Limb (tissue), 2 donors: ENCODE measurements at regions not wholly inside any gene's neighbourhood (a gene's known extent, or its start where the extent isn't known, plus 50 kb on each side); places are given as distances from the start of the nearest gene placed in this dataset.

Source experiments
- DNase-seq, 2 donors: peaks; one replicate each; pipeline ENCODE4 v3.0.0-alpha.2; 2016; ENCODE audit errors: extremely low spot score in 2 of 2

DNA sequence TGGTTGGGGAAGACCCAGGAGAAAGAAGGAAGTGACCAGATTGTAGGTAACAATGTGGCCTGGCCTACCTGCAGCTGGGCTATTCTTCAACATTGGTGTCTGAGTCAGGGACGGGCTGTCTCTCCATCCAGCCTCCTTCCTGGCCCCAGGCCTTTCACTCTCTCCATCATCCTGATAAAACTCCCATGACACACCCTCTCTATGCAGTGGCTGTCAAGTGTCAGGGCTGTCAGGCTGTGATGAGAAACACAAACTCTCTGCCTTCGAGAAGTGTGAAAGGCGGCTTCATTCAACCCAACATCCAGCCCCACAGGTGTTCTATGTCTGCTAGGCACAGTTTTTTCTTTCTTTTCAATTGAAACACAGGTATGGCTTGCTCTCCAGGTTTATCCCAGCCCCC is 153.3 kb upstream of the VSTM2B start:
- peak in 1 of 2 donors; percentile 9 for DNase-seq

DNA sequence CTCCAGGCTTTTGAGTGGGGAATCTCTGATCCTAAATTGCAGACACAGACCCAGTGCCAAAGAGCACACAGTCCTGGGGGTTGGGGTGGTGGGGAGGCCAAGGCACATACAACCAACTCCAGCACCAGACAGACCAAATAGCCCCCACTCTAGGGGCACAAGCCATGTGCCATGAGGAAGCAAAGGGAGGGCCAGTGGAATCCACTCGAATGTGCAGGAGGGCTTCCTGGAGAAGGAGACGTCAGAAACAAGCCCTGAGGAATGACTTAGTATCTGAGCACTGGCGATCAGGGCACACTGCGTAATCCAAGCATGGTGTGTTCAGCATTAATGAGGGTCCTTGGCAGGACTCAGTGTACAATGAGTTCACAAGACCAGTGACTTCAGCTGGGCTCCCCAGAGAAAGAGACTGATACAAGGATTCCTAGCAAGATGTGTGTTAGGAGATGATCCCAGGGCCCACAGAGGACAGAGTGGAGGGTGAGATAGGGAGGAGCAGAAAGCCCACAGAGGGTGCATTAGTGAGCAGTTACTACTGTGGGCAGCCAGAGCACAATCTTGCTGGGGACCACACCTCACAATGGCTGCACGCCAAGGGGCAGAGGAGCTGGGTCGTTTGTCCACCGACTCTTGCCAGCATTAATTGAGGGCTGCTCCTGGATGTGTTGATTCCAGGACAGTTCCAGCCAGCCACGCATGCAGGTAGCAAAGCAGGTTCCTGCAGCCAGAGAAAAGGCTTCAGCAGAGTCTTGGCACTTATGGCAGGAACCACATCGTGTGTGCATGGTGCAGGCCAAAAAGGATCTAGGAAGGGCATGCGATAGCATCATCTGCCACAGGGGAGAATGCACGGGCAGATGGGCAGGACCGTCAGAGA is 152.6 kb upstream of the VSTM2B start:
- peak in 1 of 2 donors; percentile 10 for DNase-seq

DNA sequence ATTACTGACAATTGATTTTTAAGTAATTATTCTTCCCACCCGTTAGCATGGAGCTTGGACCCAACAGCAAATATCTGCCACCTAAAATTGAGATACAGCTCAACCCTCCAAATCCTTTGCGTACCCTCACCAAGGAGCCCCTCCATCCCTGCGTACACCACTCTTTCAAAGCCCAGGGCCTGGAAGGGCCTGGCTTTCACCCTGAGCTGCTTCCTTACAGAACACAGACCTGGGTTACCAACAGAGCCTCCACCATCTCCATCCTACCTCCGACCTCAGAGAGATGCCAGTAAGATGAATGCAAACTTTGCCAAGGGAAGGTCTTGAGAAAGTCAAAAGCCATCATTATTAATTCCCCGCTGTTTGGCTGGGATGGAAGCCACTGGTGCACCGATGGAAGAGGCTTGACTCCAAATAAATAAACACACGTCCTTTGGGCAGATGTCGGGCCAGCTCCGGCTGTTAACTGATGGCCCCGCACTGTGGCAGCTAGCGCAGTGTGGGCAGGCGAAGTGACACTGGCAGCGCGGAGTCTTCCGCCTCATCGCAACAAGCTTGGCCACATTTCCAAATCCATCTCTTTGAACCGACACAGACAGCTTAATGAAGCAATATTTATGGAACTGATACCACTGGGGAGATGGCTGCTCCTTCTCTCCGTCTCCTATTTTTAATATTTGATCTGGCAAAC is 150.2 kb upstream of the VSTM2B start:
- DNase-seq, result peak in 1 of 2 donors; percentile 14

DNA sequence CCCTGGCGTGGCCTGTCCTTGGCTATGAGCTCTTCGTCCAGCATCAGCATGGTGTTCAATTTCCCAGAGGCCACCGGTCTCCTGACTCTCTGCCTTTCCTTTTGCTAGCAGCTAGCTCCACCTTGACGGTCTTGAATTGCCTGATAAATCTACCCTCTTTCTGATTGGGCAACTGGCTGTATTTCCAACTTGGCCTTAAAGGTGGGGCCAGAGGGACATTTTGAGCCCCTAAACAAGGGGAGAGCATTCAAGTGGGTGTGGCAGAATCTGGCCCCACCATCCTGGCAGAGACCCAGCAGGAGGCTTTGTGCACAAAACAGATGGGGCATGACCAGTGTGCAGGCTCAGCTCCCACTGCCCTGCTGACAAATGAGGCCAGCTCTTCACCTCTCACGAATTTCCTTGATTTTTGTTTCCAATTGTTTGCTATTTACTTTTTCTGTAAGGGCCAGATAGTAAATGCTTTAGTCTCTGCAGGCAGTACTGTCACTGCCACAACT is 148.9 kb upstream of the VSTM2B start:
- DNase-seq, result peak in 1 of 2 donors; percentile 27

DNA sequence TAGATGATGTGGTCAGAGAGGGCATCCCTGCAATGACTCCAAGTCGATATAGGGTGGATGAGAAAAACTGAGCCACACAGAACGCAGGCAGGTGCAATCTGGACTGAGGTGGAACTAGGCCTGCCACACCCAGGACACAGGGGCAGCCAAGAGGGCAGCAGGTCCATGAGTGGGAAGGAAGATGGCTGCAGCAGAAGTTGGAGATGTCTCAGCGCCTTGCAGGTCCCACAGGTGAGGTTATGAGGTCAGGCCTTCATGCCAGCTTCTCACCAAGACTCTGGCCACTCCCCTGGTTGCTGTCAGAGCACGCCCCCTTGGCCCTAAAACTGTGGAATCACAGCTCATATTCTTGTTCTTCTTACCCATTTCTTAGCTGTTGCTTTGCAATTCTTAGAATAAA is 147.7 kb upstream of the VSTM2B start:
- DNase-seq, result no peak

DNA sequence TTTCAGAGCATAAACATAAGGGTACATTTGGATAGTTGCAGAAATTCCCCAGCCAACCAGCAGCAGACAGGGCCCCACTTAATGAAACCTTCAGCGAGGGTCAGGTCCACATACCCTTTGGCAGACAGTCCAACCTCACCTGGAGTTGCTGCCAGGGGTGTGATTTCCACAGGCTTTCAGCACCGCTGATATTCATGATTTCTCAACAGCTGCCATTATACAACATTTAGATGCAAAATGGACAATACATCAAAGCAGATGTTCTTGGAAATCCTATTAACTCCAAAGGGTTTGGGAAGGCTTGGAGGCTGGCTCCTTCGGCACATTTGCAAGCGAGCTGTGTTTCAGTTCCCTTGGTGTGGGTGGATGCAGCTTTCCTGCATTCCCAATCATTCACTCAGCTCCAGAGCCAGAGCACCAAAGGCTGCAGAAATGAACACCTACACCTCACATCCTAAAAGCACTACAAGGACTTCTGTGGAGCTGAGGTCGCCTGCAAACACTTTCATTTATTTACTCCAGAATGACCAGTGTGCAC is 147.2 kb upstream of the VSTM2B start:
- DNase-seq, result peak in 1 of 2 donors; percentile 7

DNA sequence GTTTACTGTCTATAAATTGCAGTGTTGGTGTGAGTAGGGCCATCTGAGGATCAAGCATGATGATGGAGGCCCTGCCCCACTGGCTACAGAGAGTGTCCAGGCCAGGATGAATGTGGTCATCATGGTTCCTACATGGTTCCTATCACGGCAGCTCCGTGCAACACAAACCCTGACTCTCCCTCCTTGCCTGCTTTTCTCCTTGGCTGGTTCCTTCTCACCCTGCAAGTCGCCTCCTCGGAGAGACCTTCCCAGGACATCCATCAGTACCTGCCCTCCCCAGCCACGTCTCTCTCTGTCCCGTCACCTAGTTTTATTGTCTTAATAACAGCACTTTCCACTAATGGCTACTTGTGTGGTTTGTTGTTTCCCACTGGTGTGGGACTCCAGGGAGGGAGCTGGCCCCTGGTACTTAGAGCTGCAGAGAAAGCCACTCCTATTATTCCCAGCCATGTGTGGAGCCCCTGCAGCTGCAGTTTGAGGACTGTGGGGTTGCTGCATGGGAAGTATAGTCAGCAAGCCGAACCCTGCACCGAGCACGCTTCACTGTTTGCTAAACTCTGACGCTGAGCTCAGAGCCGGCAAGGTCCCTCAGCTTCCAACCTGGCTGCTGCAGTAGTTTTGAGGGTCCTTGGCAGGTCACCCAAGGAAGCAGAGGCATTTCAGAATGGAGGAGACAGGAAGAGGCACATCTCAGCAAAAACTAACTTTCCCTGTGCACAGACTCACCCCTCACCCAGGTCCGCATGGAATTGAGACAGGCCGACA is 146.4 kb upstream of the VSTM2B start:
- DNase-seq, result peak in 1 of 2 donors; percentile 26

DNA sequence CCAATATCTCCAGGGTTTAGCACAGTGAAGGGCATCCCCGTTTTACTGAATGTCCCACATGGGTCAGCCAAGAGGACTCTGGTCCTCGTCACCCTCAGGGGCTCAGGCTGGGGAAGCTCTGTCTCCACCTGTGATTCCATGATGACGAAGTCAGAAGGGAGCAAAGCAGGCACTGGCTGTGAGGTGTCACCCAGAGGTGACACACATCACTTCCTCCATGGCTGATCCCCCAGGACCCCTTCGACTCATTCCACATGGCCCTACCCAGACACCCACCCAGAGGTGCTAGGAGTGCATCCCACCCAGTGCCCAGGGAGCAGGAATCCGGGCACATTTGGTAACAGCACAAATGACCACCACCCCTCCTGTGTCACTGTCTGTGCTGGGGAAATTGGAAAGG is 145.2 kb upstream of the VSTM2B start:
- DNase-seq, result peak in 1 of 2 donors; percentile 12

DNA sequence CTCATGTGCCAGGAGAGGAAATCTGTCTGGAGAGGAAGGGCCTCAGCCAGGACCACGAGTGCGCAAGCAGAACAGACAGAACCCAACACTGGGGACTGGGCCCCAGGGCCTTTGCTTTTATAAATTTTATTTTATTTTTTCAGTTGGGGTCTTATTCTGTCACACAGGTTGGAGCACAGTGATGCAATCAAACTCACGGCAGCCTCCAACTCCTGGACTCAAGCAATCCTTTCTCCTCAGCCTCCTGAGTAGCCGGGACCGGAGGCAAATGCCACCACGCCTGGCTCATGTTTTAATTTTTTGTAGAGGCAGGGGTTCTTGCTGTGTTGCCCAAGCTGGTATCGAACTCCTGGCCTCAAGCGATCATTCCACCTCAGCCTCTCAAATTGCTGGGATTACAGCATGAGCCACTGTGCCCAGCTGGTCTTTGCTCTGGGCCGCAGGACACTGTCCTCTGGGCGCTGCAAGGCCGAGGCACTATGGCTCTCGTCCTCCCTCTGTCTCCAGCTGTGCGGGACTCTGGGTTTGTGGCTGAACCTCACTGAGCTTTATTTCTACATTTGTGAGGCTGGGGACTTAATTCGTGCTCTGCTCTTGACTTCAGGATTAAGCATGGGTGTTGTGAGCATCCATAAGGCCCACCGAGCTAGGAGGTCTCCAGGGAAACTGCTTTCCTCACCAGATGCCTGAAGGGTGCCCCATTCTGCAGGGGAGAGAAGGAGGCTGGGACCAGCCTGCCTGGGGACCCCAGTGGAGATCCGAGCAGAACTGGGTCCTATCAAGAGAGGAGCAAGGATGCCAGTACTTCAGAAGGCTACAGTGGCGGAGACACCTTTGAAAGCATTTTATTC is 144.2 kb upstream of the VSTM2B start:
- DNase-seq, result peak in 1 of 2 donors; percentile 11

DNA sequence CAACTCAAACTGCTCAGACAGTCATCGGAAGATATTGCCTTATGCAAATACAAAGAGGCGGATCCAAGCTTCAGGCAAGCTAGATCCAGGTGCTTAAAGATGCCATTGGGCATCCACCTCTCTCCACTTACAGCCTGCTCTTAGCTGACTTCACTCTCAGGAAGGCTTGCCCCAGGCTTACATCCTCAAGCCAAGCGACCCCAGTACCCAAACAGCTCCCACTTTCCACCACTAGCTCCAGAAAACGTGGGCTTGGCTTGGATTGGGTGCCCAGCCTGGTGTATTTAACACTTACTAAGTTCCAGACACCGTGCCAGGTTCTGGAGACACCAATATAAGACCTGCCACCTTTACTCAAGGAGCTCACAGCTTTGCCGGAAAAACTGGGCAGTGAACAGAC is 142.1 kb upstream of the VSTM2B start:
- DNase-seq, result peak in 1 of 2 donors; percentile 6

DNA sequence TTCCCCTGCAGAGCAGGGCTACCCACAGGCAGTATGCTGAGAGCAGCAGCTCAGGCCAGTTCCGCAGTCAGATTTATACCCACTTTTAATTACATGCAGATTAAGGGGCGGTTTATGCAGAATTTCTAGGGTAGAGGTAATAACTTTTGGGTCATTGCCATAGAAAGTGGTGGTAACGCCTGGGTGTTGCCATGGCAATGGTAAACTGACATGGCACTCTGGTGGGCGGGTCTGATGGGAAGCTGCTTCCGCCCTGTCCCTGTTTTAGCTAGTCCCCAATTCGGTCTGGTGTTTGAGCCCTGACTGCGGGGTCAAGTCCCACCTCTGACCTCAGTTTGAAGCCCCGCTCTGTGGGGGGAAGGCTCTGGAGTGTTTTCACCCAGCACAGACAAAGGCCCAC is 141.1 kb upstream of the VSTM2B start:
- DNase-seq, result peak in 1 of 2 donors; percentile 30

DNA sequence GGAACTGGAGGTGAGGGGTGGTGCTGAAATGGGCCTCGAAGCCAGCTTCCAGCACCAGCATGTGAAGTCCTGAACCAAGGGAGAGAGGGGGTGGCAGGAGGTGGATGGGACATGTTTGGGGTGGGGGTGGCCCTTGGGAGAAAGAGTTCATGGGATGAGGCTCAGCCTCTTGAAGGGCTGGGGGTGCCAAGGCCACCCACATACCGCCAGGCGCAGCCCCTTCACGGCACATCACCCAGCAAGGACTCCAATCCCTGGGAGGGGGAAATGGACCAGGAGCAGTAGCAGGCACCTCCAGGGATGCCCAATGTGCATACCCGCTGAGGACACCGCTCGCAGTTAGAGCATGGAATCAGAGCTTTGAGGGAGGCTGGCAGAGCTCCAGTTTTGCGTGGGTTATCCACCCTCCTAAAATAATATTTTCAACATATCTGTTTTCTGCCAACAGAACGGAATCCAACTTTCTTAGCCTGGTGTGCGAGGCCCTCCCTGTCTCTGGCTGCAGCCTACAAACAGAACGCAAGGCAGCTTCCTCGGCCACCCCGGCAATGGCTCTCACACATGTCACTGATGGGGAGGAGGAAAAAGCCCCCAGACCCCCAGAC is 140.5 kb upstream of the VSTM2B start:
- DNase-seq, result no peak

DNA sequence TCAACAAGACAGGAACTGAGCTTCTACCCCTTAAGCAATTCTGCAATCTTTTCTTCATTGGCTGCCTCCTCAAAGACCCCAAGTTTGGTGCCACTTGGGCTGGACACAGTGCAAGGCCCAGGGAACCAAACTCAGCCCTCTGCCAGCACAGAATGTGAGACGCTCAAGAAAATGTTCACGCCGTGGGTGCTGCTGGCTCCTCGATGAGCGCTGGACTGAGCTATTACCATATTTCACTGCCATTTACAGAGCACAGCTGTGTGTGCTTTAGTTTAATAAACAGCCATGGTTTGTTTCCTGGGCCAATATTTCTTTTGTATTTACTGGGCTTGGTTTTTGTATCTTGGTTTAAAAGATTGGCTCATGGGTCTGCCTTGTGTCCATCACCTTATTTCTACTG is 138.8 kb upstream of the VSTM2B start:
- DNase-seq, result no peak

DNA sequence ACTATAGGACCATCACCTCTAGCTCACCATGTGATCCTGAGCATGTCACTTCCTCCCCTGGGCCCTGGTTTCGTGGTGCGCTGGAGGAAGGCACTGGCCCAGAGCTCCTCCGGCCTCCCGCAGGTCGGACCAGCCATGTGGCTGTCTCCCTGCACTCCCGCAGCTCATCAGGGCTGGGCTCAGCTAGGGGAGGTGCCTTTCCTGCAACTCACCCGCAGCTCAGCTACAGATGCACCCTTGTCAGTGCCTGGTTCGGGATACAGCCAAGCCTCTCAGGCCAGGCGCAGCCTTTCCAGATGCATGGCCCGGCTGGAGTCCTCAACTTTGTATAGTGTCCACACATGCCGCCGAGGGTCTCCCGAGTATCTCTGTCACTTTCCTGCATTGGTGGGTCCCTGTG is 138.2 kb upstream of the VSTM2B start:
- no peak for DNase-seq

DNA sequence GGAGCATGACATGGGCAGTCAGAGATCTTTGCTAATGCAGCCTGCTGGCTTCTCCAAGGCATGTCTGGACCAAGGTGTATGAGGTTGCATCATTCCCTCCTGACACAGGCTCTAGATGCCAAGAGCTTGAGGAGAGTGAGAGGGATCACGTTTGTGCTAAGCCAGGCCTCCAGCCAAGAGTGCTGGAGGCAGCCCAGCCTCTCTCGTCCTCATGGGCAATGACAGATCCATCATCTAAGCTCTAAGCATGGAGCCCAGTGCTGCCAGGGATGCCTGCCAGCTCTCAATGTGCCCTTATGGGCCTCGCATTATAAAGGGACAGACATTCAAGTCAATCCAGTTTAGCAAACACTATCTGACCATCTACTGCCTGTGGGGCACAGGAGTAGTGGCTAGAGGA is 136.3 kb upstream of the VSTM2B start:
- no peak for DNase-seq

DNA sequence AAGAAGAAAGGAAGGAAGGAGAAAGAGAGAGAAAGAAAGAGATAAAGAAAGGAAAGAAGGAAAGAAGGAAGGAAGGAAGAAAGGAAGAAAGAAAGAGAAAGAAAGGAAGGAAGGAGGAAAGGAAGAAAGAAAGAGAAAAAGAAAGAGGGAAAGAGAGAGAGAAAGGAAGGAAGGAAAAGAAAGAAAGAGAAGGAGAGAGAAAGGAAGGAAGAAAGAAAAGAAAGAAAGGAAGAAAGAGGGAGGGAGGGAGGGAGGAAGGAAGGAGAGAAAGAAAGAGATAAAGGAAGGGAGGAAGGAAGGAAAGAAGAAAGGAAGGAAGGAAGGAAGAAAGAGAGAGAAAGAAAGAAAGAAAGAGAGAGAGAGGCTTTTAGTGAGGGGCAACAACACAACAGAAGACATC is 135.1 kb upstream of the VSTM2B start:
- DNase-seq, result no peak

DNA sequence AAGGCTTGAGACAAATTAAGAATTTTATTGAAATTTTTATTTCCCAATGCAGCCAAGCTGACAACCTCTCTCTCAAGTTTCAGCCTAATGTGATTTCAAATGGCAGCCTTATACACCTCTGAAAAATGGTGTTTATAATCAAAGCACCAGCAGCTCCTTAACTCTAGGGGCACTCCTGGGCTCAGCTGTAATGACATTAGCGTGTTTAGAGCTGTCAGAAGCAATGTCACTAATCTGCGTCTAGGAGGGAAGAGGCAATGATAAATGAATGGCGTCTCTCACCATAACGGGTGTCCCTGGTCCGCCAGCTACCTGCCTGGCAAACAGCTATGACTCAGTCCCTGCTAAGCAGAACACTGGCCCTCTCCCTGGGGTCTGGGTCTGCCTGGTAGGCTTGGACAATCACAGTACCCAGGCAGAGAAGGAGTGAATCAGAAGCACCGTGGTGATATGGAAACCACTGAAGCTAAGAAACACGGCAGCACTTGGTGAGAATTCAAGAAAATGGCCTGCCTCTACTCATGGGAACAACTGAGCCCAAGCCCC is 131.8 kb upstream of the VSTM2B start:
- no peak for DNase-seq

DNA sequence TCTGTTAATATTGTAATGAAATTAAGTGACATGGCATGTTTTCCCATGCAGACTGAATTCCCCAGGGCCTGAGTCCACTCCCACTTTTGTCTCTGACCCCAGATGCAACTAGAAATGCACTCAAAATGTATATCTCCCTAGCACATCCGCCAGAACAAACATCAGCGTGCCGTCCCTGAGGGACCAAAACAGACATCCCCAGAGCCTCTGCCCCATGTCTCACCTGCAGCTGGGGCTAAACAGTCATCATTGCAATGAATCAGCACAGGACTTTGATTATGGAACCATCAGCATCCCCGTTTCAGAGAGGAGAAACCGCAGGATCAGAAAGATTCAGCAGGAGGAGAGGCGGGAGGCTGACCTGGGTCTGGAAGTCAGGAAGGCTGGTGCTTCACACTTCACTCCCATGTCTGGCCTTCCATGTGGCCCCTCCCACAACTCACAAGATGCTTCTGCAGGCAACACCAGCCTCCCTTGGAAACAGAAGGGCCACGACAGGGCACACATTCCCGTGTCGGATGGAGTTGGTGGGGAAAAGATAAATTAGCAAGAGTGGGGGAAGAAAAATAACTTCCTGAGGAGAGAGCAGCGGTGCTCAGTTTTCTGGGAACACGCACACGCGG is 130.6 kb upstream of the VSTM2B start:
- DNase-seq, result no peak

DNA sequence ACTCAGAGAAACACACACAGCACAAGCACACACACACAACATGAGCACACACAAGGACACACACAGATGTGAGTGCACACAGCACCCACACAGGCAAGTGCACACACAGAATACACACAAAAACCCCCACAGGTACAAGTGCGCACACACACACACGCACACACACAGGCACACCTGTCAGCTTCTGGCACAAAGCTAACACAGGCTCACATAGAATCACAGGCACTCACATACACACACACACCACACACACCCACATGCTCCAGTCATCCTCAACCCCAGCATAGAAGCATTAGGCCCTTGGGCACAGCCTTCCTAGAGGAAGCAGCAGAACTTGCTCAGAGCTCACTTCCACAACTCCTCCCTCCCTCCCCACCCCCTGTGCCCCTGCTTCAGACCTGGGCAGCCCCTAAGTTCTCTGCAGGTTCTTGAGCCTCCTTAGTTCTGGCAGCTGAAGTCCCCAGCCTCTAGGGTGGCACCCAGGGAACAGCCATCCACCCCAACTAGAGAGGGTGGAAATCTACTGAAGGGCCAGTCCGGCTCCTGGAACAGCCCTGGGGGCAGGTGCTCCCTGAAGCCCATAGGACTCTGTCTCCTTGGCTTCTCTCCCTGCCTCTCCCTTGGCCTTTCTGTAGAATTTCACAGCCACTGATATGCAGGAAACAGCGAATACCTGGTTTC is 129.9 kb upstream of the VSTM2B start:
- DNase-seq, result no peak
